IMR-90 (cell line): ENCODE measurements at regions not wholly inside any gene's neighbourhood (a gene's known extent, or its start where the extent isn't known, plus 50 kb on each side); places are given as distances from the start of the nearest gene placed in this dataset.

ENCODE experiments used
- ATAC-seq: fragments of 200-7000 bp; cut with Tn5 transposase; 2 replicates; pipeline ENCODE4 v1.9.1; 2020; ENCODE audit warnings: low read depth, mild to moderate bottlenecking, moderate library complexity
- BruUV-seq: library from RNA; stranded (reverse); fragments of 400-500 nt; replicated peaks from 2 replicates; lab custom pipeline; 2021; lab: Mats Ljungman, UMichigan
- CTCF ChIA-PET: fragments of 300-600 bp; formaldehyde crosslinking; extraction: SDS; loops from one replicate; lab custom pipeline; 2021; ENCODE audit warnings: antibody characterized with exemption; lab: Yijun Ruan, JAX
- POLR2A ChIA-PET: fragments of 300-600 bp; sonication (Branson Sonifier 250); formaldehyde crosslinking; loops from one replicate; lab custom pipeline; 2022; ENCODE audit warnings: antibody characterized with exemption; ENCODE audit not compliant: unreplicated experiment; lab: Charles Lee
- DNase-seq: peaks from one replicate; pipeline ENCODE4 v3.0.0; 2013
- H2AFZ ChIP-seq: replicated peaks from 2 replicates; pipeline ENCODE3; 2013; ENCODE audit warnings: low read length, mild to moderate bottlenecking; ENCODE audit not compliant: poor library complexity
- H2AK5ac ChIP-seq: 2 replicates; pipeline ENCODE4 v1.6.1; 2013; ENCODE audit warnings: low read depth, low read length, inconsistent platforms
- H2AK9ac ChIP-seq: replicated peaks from 2 replicates; pipeline ENCODE3; 2013; ENCODE audit warnings: mild to moderate bottlenecking, low read depth, low read length, moderate library complexity; ENCODE audit not compliant: poor library complexity
- H2BK120ac ChIP-seq: 2 replicates; pipeline ENCODE4 v1.6.1; 2013; ENCODE audit warnings: low read depth, low read length, inconsistent platforms
- H2BK15ac ChIP-seq: 3 replicates; pipeline ENCODE4 v1.6.1; 2013; ENCODE audit warnings: low read depth, low read length, inconsistent platforms
- H2BK20ac ChIP-seq: 2 replicates; pipeline ENCODE4 v1.6.1; 2013; ENCODE audit warnings: low read depth, mild to moderate bottlenecking, inconsistent platforms, low read length, moderate library complexity
- H2BK5ac ChIP-seq: 2 replicates; pipeline ENCODE4 v1.6.1; 2013; ENCODE audit warnings: mild to moderate bottlenecking, low read depth, low read length, inconsistent platforms; ENCODE audit not compliant: poor library complexity, severe bottlenecking
- H3K14ac ChIP-seq: replicated peaks from 2 replicates; pipeline ENCODE4 v1.6.1; 2013; ENCODE audit warnings: low read depth, low read length, inconsistent platforms
- H3K18ac ChIP-seq: 2 replicates; pipeline ENCODE4 v1.6.1; 2013; ENCODE audit warnings: low read depth, low read length, control low read depth
- H3K23ac ChIP-seq: 2 replicates; pipeline ENCODE4 v1.6.1; 2013; ENCODE audit warnings: low read depth, low read length, inconsistent platforms
- H3K27ac ChIP-seq: 2 replicates; pipeline ENCODE4 v1.5.1; 2013; ENCODE audit warnings: mild to moderate bottlenecking, control low read depth, low read length; ENCODE audit not compliant: insufficient read depth
- H3K27me3 ChIP-seq: 2 replicates; pipeline ENCODE4 v1.6.1; 2013; ENCODE audit warnings: low read length; ENCODE audit not compliant: control insufficient read depth, insufficient read depth
- H3K36me3 ChIP-seq: 2 replicates; pipeline ENCODE4 v1.6.1; 2013; ENCODE audit warnings: low read length, mixed read lengths; ENCODE audit not compliant: control insufficient read depth, insufficient read depth
- H3K4ac ChIP-seq: 2 replicates; pipeline ENCODE4 v1.6.1; 2013; ENCODE audit warnings: low read depth, low read length, inconsistent platforms
- H3K4me1 ChIP-seq: 2 replicates; pipeline ENCODE4 v1.6.1; 2013; ENCODE audit warnings: low read length, mixed read lengths; ENCODE audit not compliant: control insufficient read depth, insufficient read depth
- H3K4me2 ChIP-seq: 2 replicates; pipeline ENCODE4 v1.6.1; 2013; ENCODE audit warnings: low read depth, mild to moderate bottlenecking, control low read depth, low read length, moderate library complexity
- H3K4me3 ChIP-seq: 2 replicates; pipeline ENCODE4 v1.5.1; 2013; ENCODE audit warnings: low read depth, mild to moderate bottlenecking, control low read depth, low read length, moderate library complexity; ENCODE audit not compliant: insufficient read depth
- H3K56ac ChIP-seq: 2 replicates; pipeline ENCODE4 v1.6.1; 2013; ENCODE audit warnings: low read length, inconsistent platforms; ENCODE audit not compliant: insufficient read depth; ENCODE audit errors: extremely low read depth
- H3K79me1 ChIP-seq, 2 experiments: 2 replicates each; pipeline ENCODE4 v1.6.1; 2013; ENCODE audit warnings: low read length in 2 of 2, inconsistent platforms in 1 of 2, low read depth in 1 of 2
- H3K9ac ChIP-seq: 2 replicates; pipeline ENCODE4 v1.6.1; 2013; ENCODE audit warnings: low read depth, low read length, control low read depth
- H3K9me1 ChIP-seq: 2 replicates; pipeline ENCODE4 v1.6.1; 2013; ENCODE audit warnings: low read length, inconsistent platforms; ENCODE audit not compliant: insufficient read depth
- H3K9me3 ChIP-seq: 2 replicates; pipeline ENCODE4 v1.6.1; 2013; ENCODE audit warnings: low read length; ENCODE audit not compliant: control insufficient read depth, insufficient read depth
- H4K20me1 ChIP-seq: 2 replicates; pipeline ENCODE4 v1.6.1; 2013; ENCODE audit warnings: low read length, inconsistent platforms; ENCODE audit not compliant: insufficient read depth
- H4K5ac ChIP-seq: 2 replicates; pipeline ENCODE4 v1.6.1; 2013; ENCODE audit warnings: mild to moderate bottlenecking, low read depth, low read length, control low read depth
- H4K8ac ChIP-seq, 2 experiments: 2 replicates each; pipeline ENCODE4 v1.6.1; 2013; ENCODE audit warnings: low read depth in 2 of 2, low read length in 2 of 2, control low read depth in 1 of 2, inconsistent platforms in 1 of 2
- H4K91ac ChIP-seq: 2 replicates; pipeline ENCODE4 v1.6.1; 2013; ENCODE audit warnings: low read depth, low read length, inconsistent platforms; ENCODE audit not compliant: insufficient read depth
- BHLHE40 ChIP-seq: fragments of 150-350 bp; IDR thresholded peaks from 2 replicates; pipeline ENCODE4 v1.6.1; 2016; ENCODE audit warnings: mild to moderate bottlenecking, low read depth, low read length
- CEBPB ChIP-seq: IDR thresholded peaks from 2 replicates; pipeline ENCODE4 v1.6.1; 2012; ENCODE audit warnings: low read depth, low read length, improper control_type of control experiment
- MAFK ChIP-seq: IDR thresholded peaks from 2 replicates; pipeline ENCODE4 v1.6.1; 2012; ENCODE audit warnings: low read depth, low read length, improper control_type of control experiment
- MAZ ChIP-seq: IDR thresholded peaks from 2 replicates; pipeline ENCODE4 v1.6.1; 2012; ENCODE audit warnings: low read depth, mild to moderate bottlenecking, low read length, improper control_type of control experiment, moderate library complexity, borderline replicate concordance
- MXI1 ChIP-seq: IDR thresholded peaks from 2 replicates; pipeline ENCODE4 v1.6.1; 2012; ENCODE audit warnings: low read depth, mild to moderate bottlenecking, low read length, moderate library complexity, borderline replicate concordance
- RAD21 ChIP-seq: IDR thresholded peaks from 2 replicates; pipeline ENCODE4 v1.6.1; 2012; ENCODE audit warnings: low read length, improper control_type of control experiment
- RCOR1 ChIP-seq: IDR thresholded peaks from 2 replicates; pipeline ENCODE4 v1.6.1; 2012; ENCODE audit warnings: mild to moderate bottlenecking, low read length, improper control_type of control experiment; ENCODE audit not compliant: insufficient replicate concordance
- RFX5 ChIP-seq: IDR thresholded peaks from 2 replicates; pipeline ENCODE4 v1.8.0; 2012; ENCODE audit warnings: low read depth, mild to moderate bottlenecking, low read length, moderate library complexity
- SMC3 ChIP-seq: fragments of 150-350 bp; IDR thresholded peaks from 2 replicates; pipeline ENCODE4 v1.6.1; 2016; ENCODE audit warnings: low read depth, mild to moderate bottlenecking, antibody characterized with exemption, low read length, moderate library complexity
- WGBS, 2 experiments: methylation state at CpG; one replicate each; pipeline versions ENCODE4 v1.1.5 to v1.1.7; 2013; ENCODE audit warnings: missing lambda C conversion rate in 2 of 2; ENCODE audit not compliant: insufficient read length in 1 of 2; ENCODE audit errors: extremely low coverage in 2 of 2; 5-methylcytosine and 5-hydroxymethylcytosine counted together
- dilution Hi-C: fragments of 300-500 bp; cut with HindIII; formaldehyde crosslinking; loops from one replicate; pipeline ENCODE4 v1.14.3; 2018; ENCODE audit warnings: low sequenced_read_pairs; ENCODE audit not compliant: unreplicated experiment
- in situ Hi-C: fragments of 300-500 bp; cut with MboI; formaldehyde crosslinking; loops from 3 replicates; pipeline ENCODE4 v1.14.3; 2019; ENCODE audit warnings: low sequenced_read_pairs, inconsistent platforms, mixed read lengths
- intact Hi-C: fragments of 100-400 bp; cut with micrococcal nuclease; formaldehyde crosslinking; loops from 2 replicates; pipeline ENCODE4 v1.10.0; 2022
- TF ChIP-seq, protein P1 (sequence below): conservative IDR thresholded peaks from 2 replicates; pipeline ENCODE4 v1.5.1; 2012; ENCODE audit warnings: mild to moderate bottlenecking, low read depth, low read length, improper control_type of control experiment
- TF ChIP-seq, protein P2 (sequence below): fragments of 150-350 bp; IDR thresholded peaks from 2 replicates; pipeline ENCODE4 v1.6.1; 2016; ENCODE audit warnings: low read depth, mild to moderate bottlenecking, low read length, moderate library complexity, borderline replicate concordance

DNA sequence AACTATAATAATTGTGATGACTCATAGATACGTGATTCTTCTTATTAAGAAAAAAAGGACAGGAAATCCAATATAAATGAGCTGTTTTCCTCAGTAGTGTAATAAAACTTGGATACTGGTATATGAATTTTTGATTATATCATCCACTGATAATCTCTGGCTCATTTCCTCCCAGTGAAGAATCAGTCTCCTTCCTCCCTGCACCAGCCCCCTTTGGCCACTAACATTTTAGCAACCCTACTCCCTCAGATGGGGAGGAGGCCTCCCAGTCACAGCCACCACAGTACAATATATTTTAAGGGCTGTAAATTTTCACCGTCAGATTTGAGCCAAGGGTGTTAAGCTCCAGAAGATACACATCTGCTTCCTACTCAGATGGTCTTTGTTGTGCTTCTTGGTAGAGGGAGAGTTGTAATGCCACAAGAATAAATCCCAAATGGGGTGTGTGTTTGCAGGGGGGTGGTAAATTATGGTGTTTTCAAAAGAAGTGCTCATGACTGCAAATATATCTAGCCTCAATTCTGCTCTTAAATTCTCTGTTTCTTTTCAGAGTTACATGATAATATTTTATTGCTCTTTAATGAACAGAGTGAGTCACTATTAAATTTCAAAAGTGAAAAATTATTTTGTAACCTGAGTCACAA, 153.5 kb downstream of the HLX start:
- Histone ChIP-seq H3K14ac (0 out of 2 replicates have a peak overlapping the region, but pooled peaks have one; percentile 41), H3K36me3 (no peaks in the 10 kb centered on the region), H2AFZ (peak overlapping the region; percentile 64), H3K27me3 (no peaks in the 10 kb centered on the region), H2BK5ac (no peak overlapping the region), H3K4ac (no peak overlapping the region), H3K23ac (no peak overlapping the region), H3K79me1 (no peaks in the 10 kb centered on the region), H2BK15ac (no peak overlapping the region), H2AK5ac (no peak overlapping the region), H3K4me3 (no peak overlapping the region), H3K27ac (no peak overlapping the region), H4K20me1 (no peaks in the 10 kb centered on the region), H3K18ac (no peak overlapping the region), H4K8ac (no peak overlapping the region), H3K4me1 (peaks cover 3% of the 10 kb centered on the region), H3K9me3 (no peaks in the 10 kb centered on the region), H3K56ac (no peak overlapping the region), H2AK9ac (no peak overlapping the region), H4K5ac (no peak overlapping the region), H3K9ac (no peak overlapping the region), H2BK20ac (no peak overlapping the region), H4K91ac (no peak overlapping the region), H3K4me2 (no peak overlapping the region), H2BK120ac (no peak overlapping the region), H3K9me1 (peaks cover 13% of the 10 kb centered on the region; the same call in 1 of the 2 replicates)
- BruUV-seq: no TSS peak
- no peak for DNase-seq
- TF ChIP-seq RFX5 (no peak), MAFK (no peak), CEBPB (no peak), RAD21 (no peak), RCOR1 (no peak), MAZ (no peak), BHLHE40 (no peak), MXI1 (no peak), SMC3 (no peak)
- TF ChIP-seq, protein P1, sequence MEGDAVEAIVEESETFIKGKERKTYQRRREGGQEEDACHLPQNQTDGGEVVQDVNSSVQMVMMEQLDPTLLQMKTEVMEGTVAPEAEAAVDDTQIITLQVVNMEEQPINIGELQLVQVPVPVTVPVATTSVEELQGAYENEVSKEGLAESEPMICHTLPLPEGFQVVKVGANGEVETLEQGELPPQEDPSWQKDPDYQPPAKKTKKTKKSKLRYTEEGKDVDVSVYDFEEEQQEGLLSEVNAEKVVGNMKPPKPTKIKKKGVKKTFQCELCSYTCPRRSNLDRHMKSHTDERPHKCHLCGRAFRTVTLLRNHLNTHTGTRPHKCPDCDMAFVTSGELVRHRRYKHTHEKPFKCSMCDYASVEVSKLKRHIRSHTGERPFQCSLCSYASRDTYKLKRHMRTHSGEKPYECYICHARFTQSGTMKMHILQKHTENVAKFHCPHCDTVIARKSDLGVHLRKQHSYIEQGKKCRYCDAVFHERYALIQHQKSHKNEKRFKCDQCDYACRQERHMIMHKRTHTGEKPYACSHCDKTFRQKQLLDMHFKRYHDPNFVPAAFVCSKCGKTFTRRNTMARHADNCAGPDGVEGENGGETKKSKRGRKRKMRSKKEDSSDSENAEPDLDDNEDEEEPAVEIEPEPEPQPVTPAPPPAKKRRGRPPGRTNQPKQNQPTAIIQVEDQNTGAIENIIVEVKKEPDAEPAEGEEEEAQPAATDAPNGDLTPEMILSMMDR: no peak
- TF ChIP-seq, protein P2, sequence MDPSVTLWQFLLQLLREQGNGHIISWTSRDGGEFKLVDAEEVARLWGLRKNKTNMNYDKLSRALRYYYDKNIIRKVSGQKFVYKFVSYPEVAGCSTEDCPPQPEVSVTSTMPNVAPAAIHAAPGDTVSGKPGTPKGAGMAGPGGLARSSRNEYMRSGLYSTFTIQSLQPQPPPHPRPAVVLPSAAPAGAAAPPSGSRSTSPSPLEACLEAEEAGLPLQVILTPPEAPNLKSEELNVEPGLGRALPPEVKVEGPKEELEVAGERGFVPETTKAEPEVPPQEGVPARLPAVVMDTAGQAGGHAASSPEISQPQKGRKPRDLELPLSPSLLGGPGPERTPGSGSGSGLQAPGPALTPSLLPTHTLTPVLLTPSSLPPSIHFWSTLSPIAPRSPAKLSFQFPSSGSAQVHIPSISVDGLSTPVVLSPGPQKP: no peak
- in situ Hi-C loops (no loop called here), intact Hi-C loops (no loop called here), dilution Hi-C loops (no loop called here)
- ChIA-PET POLR2A (no interaction called here), CTCF (interaction anchor here (1.3 kb wide), 1 partner anchor 231 kb away, joined by 3 read pairs; no protein-coding TSS in a partner anchor)
- WGBS, 2 experiments: no CpG with 5 or more reads among the region's 2 CpGs
- no peak for ATAC-seq
